ENCODE measurements at regions not wholly inside any gene's neighbourhood (a gene's known extent, or its start where the extent isn't known, plus 50 kb on each side); places are given as distances from the start of the nearest gene placed in this dataset.

DNA sequence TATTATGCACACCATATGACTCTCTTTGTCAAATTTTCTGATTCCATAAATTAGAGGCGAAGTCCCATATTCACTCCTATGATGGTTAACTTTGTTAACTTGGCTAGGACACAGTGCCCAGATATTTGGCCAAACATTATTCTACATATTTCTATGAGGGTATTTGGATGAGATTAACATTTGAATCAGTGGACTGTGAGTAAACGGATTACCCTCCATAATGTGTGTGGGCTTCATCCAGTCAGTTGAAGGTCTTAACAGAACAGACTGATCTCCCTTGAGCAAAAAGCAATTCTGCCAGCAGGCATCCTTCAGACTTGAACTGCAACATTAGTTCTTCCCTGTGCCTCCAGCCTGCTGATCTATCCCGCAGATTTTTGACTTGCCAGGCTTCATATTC is 69.9 kb downstream of the FZD4 start:
- TF ChIP-seq POLR2A (IDR thresholded peaks at IDR 0.05): no peak
- TF ChIP-seq, protein P1, sequence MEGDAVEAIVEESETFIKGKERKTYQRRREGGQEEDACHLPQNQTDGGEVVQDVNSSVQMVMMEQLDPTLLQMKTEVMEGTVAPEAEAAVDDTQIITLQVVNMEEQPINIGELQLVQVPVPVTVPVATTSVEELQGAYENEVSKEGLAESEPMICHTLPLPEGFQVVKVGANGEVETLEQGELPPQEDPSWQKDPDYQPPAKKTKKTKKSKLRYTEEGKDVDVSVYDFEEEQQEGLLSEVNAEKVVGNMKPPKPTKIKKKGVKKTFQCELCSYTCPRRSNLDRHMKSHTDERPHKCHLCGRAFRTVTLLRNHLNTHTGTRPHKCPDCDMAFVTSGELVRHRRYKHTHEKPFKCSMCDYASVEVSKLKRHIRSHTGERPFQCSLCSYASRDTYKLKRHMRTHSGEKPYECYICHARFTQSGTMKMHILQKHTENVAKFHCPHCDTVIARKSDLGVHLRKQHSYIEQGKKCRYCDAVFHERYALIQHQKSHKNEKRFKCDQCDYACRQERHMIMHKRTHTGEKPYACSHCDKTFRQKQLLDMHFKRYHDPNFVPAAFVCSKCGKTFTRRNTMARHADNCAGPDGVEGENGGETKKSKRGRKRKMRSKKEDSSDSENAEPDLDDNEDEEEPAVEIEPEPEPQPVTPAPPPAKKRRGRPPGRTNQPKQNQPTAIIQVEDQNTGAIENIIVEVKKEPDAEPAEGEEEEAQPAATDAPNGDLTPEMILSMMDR (IDR thresholded peaks at IDR 0.05 in 8 of 11, conservative IDR thresholded peaks at IDR 0.05 in 3 of 11): no peak
- TF ChIP-seq POLR2AphosphoS5 (IDR thresholded peaks at IDR 0.05): no peak
